Calu3 (cell line): ENCODE measurements at regions not wholly inside any gene's neighbourhood (a gene's known extent, or its start where the extent isn't known, plus 50 kb on each side); places are given as distances from the start of the nearest gene placed in this dataset.

Experiments
- BruUV-seq: library from RNA; stranded (reverse); fragments of 400-500 nt; replicated peaks from 2 replicates; lab custom pipeline; 2021; lab: Mats Ljungman, UMichigan
- CTCF ChIA-PET: fragments of 300-600 bp; sonication (Branson Sonifier 250); formaldehyde crosslinking; loops from one replicate; lab custom pipeline; 2022; ENCODE audit warnings: antibody characterized with exemption; lab: Charles Lee
- DNase-seq: peaks from one replicate; pipeline ENCODE4 v3.0.0; 2022
- H3K27ac Mint-ChIP-seq: one replicate; pipeline ENCODE4 v1.8.0; 2022; ENCODE audit warnings: mixed read lengths; ENCODE audit not compliant: unreplicated experiment
- H3K27me3 Mint-ChIP-seq: one replicate; pipeline ENCODE4 v1.8.0; 2022; ENCODE audit warnings: mixed read lengths; ENCODE audit not compliant: unreplicated experiment
- H3K36me3 Mint-ChIP-seq: one replicate; pipeline ENCODE4 v1.8.0; 2022; ENCODE audit warnings: mild to moderate bottlenecking, moderate library complexity, mixed read lengths; ENCODE audit not compliant: insufficient read depth, unreplicated experiment
- H3K4me1 Mint-ChIP-seq: one replicate; pipeline ENCODE4 v1.8.0; 2022; ENCODE audit warnings: mild to moderate bottlenecking, low read depth, mixed read lengths; ENCODE audit not compliant: unreplicated experiment
- H3K4me3 Mint-ChIP-seq: one replicate; pipeline ENCODE4 v1.8.0; 2022; ENCODE audit warnings: mild to moderate bottlenecking, low read depth, moderate library complexity, mixed read lengths; ENCODE audit not compliant: unreplicated experiment
- H3K9me3 Mint-ChIP-seq: one replicate; pipeline ENCODE4 v1.8.0; 2022; ENCODE audit warnings: low read depth, mixed read lengths; ENCODE audit not compliant: unreplicated experiment
- intact Hi-C: fragments of 100-400 bp; cut with micrococcal nuclease; formaldehyde crosslinking; loops from one replicate; pipeline ENCODE4 v1.10.0; 2022; ENCODE audit not compliant: unreplicated experiment
- TF ChIP-seq, protein P1 (sequence below): fragments of 200-600 bp; IDR thresholded peaks from one replicate; pipeline ENCODE4 v1.8.0; 2022; ENCODE audit warnings: antibody characterized with exemption; ENCODE audit not compliant: unreplicated experiment

DNA sequence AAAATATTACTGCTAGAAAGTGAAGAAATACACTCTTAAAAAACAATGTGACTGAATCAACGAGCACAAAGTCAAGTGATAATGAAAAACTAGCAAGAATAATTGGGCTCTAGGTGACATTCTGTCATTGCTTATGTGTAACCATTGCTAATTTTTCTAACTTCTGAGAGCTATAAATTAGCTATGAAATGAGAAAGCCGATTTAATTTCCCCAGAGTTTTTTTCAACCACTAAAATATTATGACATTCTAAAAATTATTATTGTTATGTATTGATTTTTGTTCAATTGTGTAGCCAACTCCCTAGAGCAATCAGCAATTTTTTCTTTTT lies 458.6 kb upstream of the ATXN8OS start:
- no peaks in the 10 kb centered on the region for H3K27me3 Mint-ChIP-seq
- CTCF ChIA-PET = no interaction called here

DNA sequence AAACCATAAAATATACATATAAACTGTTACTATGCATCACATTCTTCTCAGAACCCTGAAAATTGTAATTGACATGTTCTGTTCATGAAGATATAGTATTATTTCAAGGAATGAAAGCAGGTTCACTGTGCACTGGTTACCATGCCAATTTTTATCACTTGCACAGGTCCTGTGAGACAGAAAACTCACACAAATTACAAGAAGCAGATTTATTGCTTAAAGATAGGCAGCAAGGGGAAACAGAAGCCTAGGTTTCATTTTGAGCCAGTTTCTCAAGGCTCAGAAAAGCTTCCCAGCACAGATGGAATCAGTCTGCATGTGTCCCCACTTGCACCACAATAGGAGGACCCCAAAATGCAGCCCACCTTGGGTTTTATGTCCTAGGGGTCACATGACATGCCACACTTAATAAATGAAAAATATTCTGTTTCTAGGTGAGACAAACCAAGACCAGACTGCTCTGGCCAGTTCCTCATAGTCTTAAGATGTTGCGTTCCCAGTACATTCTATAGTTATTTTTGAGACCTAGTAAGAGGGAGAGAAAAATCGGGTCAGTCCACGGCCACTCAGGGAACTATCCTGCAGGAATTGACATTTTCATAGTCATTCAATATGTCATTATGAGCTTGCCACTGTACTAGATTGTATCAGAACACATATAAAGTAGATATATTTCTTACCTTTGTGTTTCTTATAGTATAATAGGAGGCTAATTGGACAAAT lies 459.1 kb upstream of the ATXN8OS start:
- no TSS peak for BruUV-seq
- DNase-seq = no peak
- Mint-ChIP-seq H3K9me3 (no peaks in the 10 kb centered on the region), H3K27me3 (no peaks in the 10 kb centered on the region), H3K4me1 (no peaks in the 10 kb centered on the region), H3K27ac (no peak overlapping the region), H3K4me3 (no peak overlapping the region), H3K36me3 (no peaks in the 10 kb centered on the region)
- TF ChIP-seq, protein P1, sequence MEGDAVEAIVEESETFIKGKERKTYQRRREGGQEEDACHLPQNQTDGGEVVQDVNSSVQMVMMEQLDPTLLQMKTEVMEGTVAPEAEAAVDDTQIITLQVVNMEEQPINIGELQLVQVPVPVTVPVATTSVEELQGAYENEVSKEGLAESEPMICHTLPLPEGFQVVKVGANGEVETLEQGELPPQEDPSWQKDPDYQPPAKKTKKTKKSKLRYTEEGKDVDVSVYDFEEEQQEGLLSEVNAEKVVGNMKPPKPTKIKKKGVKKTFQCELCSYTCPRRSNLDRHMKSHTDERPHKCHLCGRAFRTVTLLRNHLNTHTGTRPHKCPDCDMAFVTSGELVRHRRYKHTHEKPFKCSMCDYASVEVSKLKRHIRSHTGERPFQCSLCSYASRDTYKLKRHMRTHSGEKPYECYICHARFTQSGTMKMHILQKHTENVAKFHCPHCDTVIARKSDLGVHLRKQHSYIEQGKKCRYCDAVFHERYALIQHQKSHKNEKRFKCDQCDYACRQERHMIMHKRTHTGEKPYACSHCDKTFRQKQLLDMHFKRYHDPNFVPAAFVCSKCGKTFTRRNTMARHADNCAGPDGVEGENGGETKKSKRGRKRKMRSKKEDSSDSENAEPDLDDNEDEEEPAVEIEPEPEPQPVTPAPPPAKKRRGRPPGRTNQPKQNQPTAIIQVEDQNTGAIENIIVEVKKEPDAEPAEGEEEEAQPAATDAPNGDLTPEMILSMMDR = no peak
- intact Hi-C loops = no loop called here
- CTCF ChIA-PET = no interaction called here

More for the DNA sequence above, 458.6 kb upstream of the ATXN8OS start:
- intact Hi-C loops = no loop called here
- no peak for DNase-seq
- TF ChIP-seq, protein P1 = no peak
- Mint-ChIP-seq H3K4me3 (no peak overlapping the region), H3K9me3 (no peaks in the 10 kb centered on the region), H3K36me3 (no peaks in the 10 kb centered on the region), H3K27ac (no peak overlapping the region), H3K4me1 (no peaks in the 10 kb centered on the region)
- BruUV-seq = no TSS peak

DNA sequence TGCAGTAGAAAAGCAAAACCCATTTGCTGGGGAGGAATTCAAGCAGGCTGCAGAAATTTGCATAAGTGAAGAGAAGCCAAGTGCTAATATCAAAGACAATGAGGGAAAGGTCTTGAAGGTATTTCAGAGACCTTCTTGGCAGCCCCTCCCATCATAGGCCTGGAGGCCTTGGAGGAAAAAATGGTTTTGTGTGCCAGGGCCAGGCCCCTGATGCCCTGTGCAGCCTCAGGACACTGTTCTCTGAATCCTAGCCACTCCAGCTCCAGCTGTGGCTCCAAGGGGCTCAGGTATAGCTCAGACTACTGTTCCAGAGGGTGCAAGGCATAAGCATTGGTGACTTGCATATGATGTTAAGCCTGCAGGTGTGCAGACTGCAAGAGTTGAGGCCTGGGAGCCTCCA lies 463.2 kb upstream of the ATXN8OS start:
- no peaks in the 10 kb centered on the region for H3K4me1 Mint-ChIP-seq
- DNase-seq = no peak
- no peaks in the 10 kb centered on the region for H3K36me3 Mint-ChIP-seq
- no TSS peak for BruUV-seq
- CTCF ChIA-PET = no interaction called here
- H3K27ac Mint-ChIP-seq = no peak overlapping the region
- intact Hi-C loops = no loop called here
- no peak overlapping the region for H3K4me3 Mint-ChIP-seq
- H3K9me3 Mint-ChIP-seq = no peaks in the 10 kb centered on the region
- TF ChIP-seq, protein P1 = no peak
- no peaks in the 10 kb centered on the region for H3K27me3 Mint-ChIP-seq

DNA sequence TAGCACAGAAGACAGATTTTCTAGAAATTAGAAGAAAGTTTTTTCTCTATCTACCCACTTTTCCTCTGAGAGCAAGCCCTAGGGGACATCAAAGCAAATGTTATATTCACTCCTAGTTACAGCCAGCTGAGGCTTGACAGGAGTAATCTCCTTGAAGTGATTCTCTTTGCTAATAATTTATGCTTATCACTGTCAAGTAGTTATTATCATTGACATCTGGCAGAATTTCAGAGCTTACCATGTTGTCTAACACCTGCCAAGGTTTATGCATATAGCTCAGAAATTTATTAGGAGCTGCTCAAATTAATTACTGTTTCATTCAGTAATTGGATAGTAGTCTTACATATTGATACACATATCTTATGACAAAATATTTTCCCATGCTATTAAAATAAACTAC lies 465.9 kb upstream of the ATXN8OS start:
- Mint-ChIP-seq H3K4me3 (no peak overlapping the region), H3K4me1 (no peaks in the 10 kb centered on the region), H3K36me3 (no peaks in the 10 kb centered on the region), H3K27me3 (no peaks in the 10 kb centered on the region), H3K27ac (no peak overlapping the region), H3K9me3 (peaks cover 4% of the 10 kb centered on the region)
- TF ChIP-seq, protein P1 = no peak
- intact Hi-C loops = no loop called here
- no peak for DNase-seq
- CTCF ChIA-PET = no interaction called here
- BruUV-seq = no TSS peak
